ENCODE measurements at regions not wholly inside any gene's neighbourhood (a gene's known extent, or its start where the extent isn't known, plus 50 kb on each side); places are given as distances from the start of the nearest gene placed in this dataset.

DNA sequence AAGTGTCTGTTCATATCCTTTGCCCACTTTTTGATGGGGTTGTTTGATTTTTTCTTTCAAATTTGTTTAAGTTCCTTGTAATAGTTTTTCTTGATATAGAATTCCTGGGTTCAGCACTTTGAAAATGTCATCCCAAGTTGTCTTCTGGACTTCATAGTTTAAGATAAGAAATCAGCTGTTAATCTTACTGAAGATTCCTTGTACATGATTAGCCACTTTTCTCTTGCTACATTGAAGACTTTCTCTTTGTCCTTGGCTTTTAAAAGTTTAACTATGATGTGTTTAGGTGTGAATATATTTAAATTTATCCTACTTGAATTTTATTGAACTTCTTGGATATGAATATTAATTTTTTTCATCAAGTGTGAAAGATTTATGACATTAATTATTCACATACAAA lies 387.2 kb upstream of the CWC22 start:
- TF ChIP-seq, protein P1, sequence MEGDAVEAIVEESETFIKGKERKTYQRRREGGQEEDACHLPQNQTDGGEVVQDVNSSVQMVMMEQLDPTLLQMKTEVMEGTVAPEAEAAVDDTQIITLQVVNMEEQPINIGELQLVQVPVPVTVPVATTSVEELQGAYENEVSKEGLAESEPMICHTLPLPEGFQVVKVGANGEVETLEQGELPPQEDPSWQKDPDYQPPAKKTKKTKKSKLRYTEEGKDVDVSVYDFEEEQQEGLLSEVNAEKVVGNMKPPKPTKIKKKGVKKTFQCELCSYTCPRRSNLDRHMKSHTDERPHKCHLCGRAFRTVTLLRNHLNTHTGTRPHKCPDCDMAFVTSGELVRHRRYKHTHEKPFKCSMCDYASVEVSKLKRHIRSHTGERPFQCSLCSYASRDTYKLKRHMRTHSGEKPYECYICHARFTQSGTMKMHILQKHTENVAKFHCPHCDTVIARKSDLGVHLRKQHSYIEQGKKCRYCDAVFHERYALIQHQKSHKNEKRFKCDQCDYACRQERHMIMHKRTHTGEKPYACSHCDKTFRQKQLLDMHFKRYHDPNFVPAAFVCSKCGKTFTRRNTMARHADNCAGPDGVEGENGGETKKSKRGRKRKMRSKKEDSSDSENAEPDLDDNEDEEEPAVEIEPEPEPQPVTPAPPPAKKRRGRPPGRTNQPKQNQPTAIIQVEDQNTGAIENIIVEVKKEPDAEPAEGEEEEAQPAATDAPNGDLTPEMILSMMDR (IDR thresholded peaks at IDR 0.05): no peak
- TF ChIP-seq POLR2AphosphoS5 (IDR thresholded peaks at IDR 0.05; ENCODE audit: low read depth, low read length) (no peak), SIN3A (IDR thresholded peaks at IDR 0.05; ENCODE audit: borderline replicate concordance, insufficient read depth, low read depth, low read length) (no peak)
